CD1c-positive myeloid dendritic cell (primary cell): ENCODE measurements at regions not wholly inside any gene's neighbourhood (a gene's known extent, or its start where the extent isn't known, plus 50 kb on each side); places are given as distances from the start of the nearest gene placed in this dataset.

Experiments used
- DNase-seq: peaks from one replicate; pipeline ENCODE4 v3.0.0-alpha.2; 2016; ENCODE audit errors: extremely low spot score

GRCh38 chr3:124574012-124574411 is 156.2 kb upstream of the UMPS start:
- DNase-seq, result no peak

- no peak for DNase-seq
Observed at GRCh38 chr3:124576565-124577493, 153.4 kb upstream of the UMPS start.

GRCh38 chr3:124577494-124578167 is 152.6 kb upstream of the UMPS start:
- peak; percentile 19 for DNase-seq

- DNase-seq, result no peak
Observed at GRCh38 chr3:124579641-124580040, 150.6 kb upstream of the UMPS start.

GRCh38 chr3:124582196-124582595 is 148.1 kb upstream of the UMPS start:
- no peak for DNase-seq

GRCh38 chr3:124582621-124583395 is 147.4 kb upstream of the UMPS start:
- peak; percentile 49 for DNase-seq

- no peak for DNase-seq
Observed at GRCh38 chr3:124584245-124584551, 146.1 kb upstream of the UMPS start.

GRCh38 chr3:124584552-124585391 is 145.5 kb upstream of the UMPS start:
- DNase-seq, result no peak

- no peak for DNase-seq
Observed at GRCh38 chr3:124586126-124587052, 143.9 kb upstream of the UMPS start.

- no peak for DNase-seq
Observed at GRCh38 chr3:124587053-124587408, 143.2 kb upstream of the UMPS start.

GRCh38 chr3:124588036-124588435 is 142.2 kb upstream of the UMPS start:
- no peak for DNase-seq

GRCh38 chr3:124588794-124589193 is 141.5 kb upstream of the UMPS start:
- no peak for DNase-seq

GRCh38 chr3:124591699-124592098 is 138.6 kb upstream of the UMPS start:
- no peak for DNase-seq

GRCh38 chr3:124592658-124593441 is 137.4 kb upstream of the UMPS start:
- DNase-seq, result no peak

- no peak for DNase-seq
Observed at GRCh38 chr3:124593442-124593829, 136.8 kb upstream of the UMPS start.

- DNase-seq, result no peak
Observed at GRCh38 chr3:124594581-124594980, 135.7 kb upstream of the UMPS start.

- DNase-seq, result no peak
Observed at GRCh38 chr3:124597273-124597672, 133.0 kb upstream of the UMPS start.

- DNase-seq, result no peak
Observed at GRCh38 chr3:124597979-124598378, 132.3 kb upstream of the UMPS start.

- no peak for DNase-seq
Observed at GRCh38 chr3:124599147-124599765, 131.0 kb upstream of the UMPS start.
